Spleen (tissue), 11 donors: ENCODE measurements at regions not wholly inside any gene's neighbourhood (a gene's known extent, or its start where the extent isn't known, plus 50 kb on each side); places are given as distances from the start of the nearest gene placed in this dataset.

Experiments used
- DNase-seq: peaks from one replicate; pipeline ENCODE4 v3.0.0-alpha.2; 2020
- H3K27ac ChIP-seq, 8 donors: fragments of 200-600 bp; sonication (generic) in 7 of 8; 1 replicate in 4 of 8; 2 replicates in 4 of 8; pipeline versions ENCODE4 v1.5.0 to v1.8.0; 2016 to 2021; ENCODE audit warnings: inconsistent platforms in 4 of 8, mild to moderate bottlenecking in 4 of 8, moderate library complexity in 1 of 8
- H3K27me3 ChIP-seq, 7 donors: fragments of 200-600 bp; sonication (generic) in 6 of 7; replicated peaks in 1 of 7; 1 replicate in 4 of 7; 2 replicates in 3 of 7; pipeline versions ENCODE4 v1.5.0 to v1.8.0; 2016 to 2021; ENCODE audit warnings: inconsistent platforms in 3 of 7, mild to moderate bottlenecking in 1 of 7
- H3K36me3 ChIP-seq, 6 donors: fragments of 200-600 bp; sonication (generic) in 5 of 6; 1 replicate in 4 of 6; 2 replicates in 2 of 6; pipeline versions ENCODE4 v1.5.0 to v1.8.0; 2016 to 2021; ENCODE audit warnings: inconsistent platforms in 2 of 6
- H3K4me1 ChIP-seq, 6 donors: fragments of 200-600 bp; sonication (generic) in 5 of 6; 1 replicate in 3 of 6; 2 replicates in 3 of 6; pipeline versions ENCODE4 v1.5.0 to v1.8.0; 2016 to 2021; ENCODE audit warnings: inconsistent platforms in 3 of 6
- H3K4me3 ChIP-seq, 8 donors: fragments of 200-600 bp; sonication (generic) in 7 of 8; 1 replicate in 4 of 8; 2 replicates in 4 of 8; pipeline versions ENCODE4 v1.5.0 to v1.8.0; 2016 to 2021; ENCODE audit warnings: inconsistent platforms in 4 of 8, mild to moderate bottlenecking in 4 of 8, moderate library complexity in 2 of 8
- H3K9me3 ChIP-seq, 8 donors: fragments of 200-600 bp; sonication (generic) in 7 of 8; 1 replicate in 4 of 8; 2 replicates in 4 of 8; pipeline versions ENCODE4 v1.5.0 to v1.8.0; 2016 to 2021; ENCODE audit warnings: inconsistent platforms in 4 of 8
- POLR2A ChIP-seq, 3 donors: fragments of 450-650 bp; IDR thresholded peaks; one replicate each; pipeline ENCODE4 v1.5.1; 2017; ENCODE audit warnings: antibody characterized with exemption in 3 of 3, mild to moderate bottlenecking in 1 of 3
- POLR2AphosphoS5 ChIP-seq, 3 donors: sonication (generic); formaldehyde crosslinking; IDR thresholded peaks; one replicate each; pipeline ENCODE4 v1.5.1; 2017; ENCODE audit warnings: antibody characterized with exemption in 3 of 3
- WGBS, 5 donors: extraction: QIAGEN DNeasy Blood & Tissue Kit in 3 of 5; methylation state at CpG; one replicate each; pipeline versions ENCODE4 v1.1.5 to v1.1.7; 2013 to 2018; 5-methylcytosine and 5-hydroxymethylcytosine counted together
- intact Hi-C: fragments of 100-400 bp; cut with DNase I; formaldehyde crosslinking; loops from one replicate; pipeline ENCODE4 v1.15.0; 2023; ENCODE audit warnings: low total_unique reads
- TF ChIP-seq, protein P1 (sequence below), 11 experiments: fragments of 200-600 bp in 7 of 11; fragments of 450-650 bp in 4 of 11; sonication (generic) in 4 of 11; IDR thresholded peaks in 8 of 11; conservative IDR thresholded peaks in 3 of 11; 1 replicate in 7 of 11; 2 replicates in 4 of 11; pipeline versions ENCODE4 v1.4.0 to v1.8.0; 2016 to 2021; ENCODE audit warnings: antibody characterized with exemption in 11 of 11, inconsistent platforms in 4 of 11, mild to moderate bottlenecking in 1 of 11
- donor health status: healthy with polysubstance abuse.
- donor health status: DM: no; HTN: no; CAD: no; lungs with moderate emphysema.
- donor health status: DM: no; HTN: no; CAD: no.
- donor health status: Bipolar disorder and iron deficiency.
- donor health status: healthy.
- donor health status: DM: no; HTN: no; CAD: no.
- donor health status: DM: yes; HTN: yes; CAD: no.

DNA sequence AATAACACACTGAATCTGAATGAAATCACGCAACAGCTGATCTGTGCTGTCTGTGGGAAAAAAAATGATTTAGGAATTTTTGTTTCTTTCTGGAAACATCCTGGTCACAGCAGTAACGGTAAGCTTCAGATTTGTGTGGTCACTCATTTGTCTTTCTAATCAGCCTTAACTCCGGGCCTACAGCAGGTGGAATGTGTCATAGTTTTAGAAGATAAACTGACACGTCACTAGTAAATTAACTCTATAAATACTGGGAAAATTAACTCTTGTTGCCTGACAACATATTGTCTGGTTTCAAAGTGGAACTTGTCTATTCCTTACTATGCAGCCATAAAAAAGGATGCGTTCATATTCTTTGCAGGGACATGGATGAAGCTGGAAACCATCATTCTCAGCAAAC, 58.1 kb upstream of the NCK2 start:
- peaks cover 0 to 7% (median 3%) of the 10 kb centered on the region in 6 donors for H3K4me1 ChIP-seq
- TF ChIP-seq, protein P1, sequence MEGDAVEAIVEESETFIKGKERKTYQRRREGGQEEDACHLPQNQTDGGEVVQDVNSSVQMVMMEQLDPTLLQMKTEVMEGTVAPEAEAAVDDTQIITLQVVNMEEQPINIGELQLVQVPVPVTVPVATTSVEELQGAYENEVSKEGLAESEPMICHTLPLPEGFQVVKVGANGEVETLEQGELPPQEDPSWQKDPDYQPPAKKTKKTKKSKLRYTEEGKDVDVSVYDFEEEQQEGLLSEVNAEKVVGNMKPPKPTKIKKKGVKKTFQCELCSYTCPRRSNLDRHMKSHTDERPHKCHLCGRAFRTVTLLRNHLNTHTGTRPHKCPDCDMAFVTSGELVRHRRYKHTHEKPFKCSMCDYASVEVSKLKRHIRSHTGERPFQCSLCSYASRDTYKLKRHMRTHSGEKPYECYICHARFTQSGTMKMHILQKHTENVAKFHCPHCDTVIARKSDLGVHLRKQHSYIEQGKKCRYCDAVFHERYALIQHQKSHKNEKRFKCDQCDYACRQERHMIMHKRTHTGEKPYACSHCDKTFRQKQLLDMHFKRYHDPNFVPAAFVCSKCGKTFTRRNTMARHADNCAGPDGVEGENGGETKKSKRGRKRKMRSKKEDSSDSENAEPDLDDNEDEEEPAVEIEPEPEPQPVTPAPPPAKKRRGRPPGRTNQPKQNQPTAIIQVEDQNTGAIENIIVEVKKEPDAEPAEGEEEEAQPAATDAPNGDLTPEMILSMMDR (IDR thresholded peaks at IDR 0.05 in 8 of 11, conservative IDR thresholded peaks at IDR 0.05 in 3 of 11): no peak
- TF ChIP-seq POLR2A (IDR thresholded peaks at IDR 0.05): no peak
- H3K27me3 ChIP-seq: no peaks in the 10 kb centered on the region
- no peak overlapping the region for H3K4me3 ChIP-seq
- H3K9me3 ChIP-seq: no peaks in the 10 kb centered on the region
- intact Hi-C loops: no loop called here
- WGBS, 5 donors: 80 to 89% (median 87%) methylated on average over 5 of the region's 5 CpGs
- H3K27ac ChIP-seq: no peak overlapping the region
- DNase-seq: no peak
- no peaks in the 10 kb centered on the region for H3K36me3 ChIP-seq

GRCh38 chr2:105683011-105683492, 61.7 kb upstream of the NCK2 start:
- intact Hi-C loops: no loop called here

DNA sequence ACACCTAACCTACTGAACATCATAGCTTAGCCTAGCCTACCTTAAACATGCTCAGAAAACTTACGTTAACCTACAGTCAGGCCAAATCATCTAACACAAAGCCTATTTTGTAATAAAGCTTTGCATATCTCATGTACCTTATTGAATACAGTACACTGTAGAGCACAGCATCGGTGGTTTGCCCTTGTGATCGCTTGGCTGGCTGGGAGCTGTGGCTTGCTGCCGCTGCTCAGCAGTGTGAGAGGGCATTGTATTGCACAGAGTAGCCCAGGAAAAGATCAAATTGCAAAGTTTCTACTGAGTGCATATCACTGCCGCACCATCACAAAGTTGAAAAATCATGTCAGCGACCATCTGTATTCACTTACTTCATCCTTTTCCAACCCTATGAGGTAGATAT, 62.3 kb upstream of the NCK2 start:
- H3K4me1 ChIP-seq: peaks cover 0 to 4% (median 0%) of the 10 kb centered on the region in 6 donors
- no peak overlapping the region for H3K4me3 ChIP-seq
- intact Hi-C loops: no loop called here
- no peak for TF ChIP-seq POLR2A (IDR thresholded peaks at IDR 0.05)
- no peak for TF ChIP-seq POLR2AphosphoS5 (IDR thresholded peaks at IDR 0.05)
- TF ChIP-seq, protein P1 (IDR thresholded peaks at IDR 0.05 in 8 of 11, conservative IDR thresholded peaks at IDR 0.05 in 3 of 11): no peak
- H3K9me3 ChIP-seq: no peaks in the 10 kb centered on the region
- H3K27ac ChIP-seq: no peak overlapping the region
- no peak for DNase-seq
- WGBS, 5 donors: 93 to 97% (median 93%) methylated on average over 6 of the region's 6 CpGs
- H3K36me3 ChIP-seq: no peaks in the 10 kb centered on the region
- peaks cover 0 to 4% (median 0%) of the 10 kb centered on the region in 7 donors for H3K27me3 ChIP-seq

More at GRCh38 chr2:105683011-105683492, 61.7 kb upstream of the NCK2 start:
- Histone ChIP-seq H3K36me3 (no peaks in the 10 kb centered on the region), H3K4me3 (no peak overlapping the region), H3K27me3 (peaks cover 0 to 4% (median 0%) of the 10 kb centered on the region in 7 donors), H3K4me1 (peaks cover 0 to 4% (median 0%) of the 10 kb centered on the region in 6 donors), H3K9me3 (no peaks in the 10 kb centered on the region), H3K27ac (no peak overlapping the region)
- TF ChIP-seq, protein P1 (IDR thresholded peaks at IDR 0.05 in 8 of 11, conservative IDR thresholded peaks at IDR 0.05 in 3 of 11): no peak
- no peak for TF ChIP-seq POLR2AphosphoS5 (IDR thresholded peaks at IDR 0.05)
- no peak for DNase-seq

DNA sequence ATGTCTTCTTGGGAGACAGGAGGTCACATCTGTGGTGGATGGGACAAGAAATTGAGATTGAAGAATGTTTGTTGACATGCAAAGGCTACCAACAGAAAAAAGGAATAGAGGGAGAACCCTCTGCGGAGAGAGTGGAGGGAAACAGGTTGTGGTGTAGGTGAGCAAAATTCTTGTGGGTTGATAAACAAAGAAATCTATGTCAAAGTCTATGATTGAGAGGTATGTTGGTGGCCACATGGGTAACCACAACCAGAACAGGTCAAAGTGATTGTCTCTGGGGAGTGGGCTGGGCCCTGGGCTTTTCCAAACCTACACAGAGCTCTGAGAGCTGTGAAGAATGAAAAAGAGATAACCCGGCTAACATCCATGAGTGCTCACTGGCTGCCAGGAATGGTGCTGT, 62.8 kb upstream of the NCK2 start:
- TF ChIP-seq, protein P1 (IDR thresholded peaks at IDR 0.05 in 8 of 11, conservative IDR thresholded peaks at IDR 0.05 in 3 of 11): no peak
- TF ChIP-seq POLR2A (IDR thresholded peaks at IDR 0.05): no peak

More for the DNA sequence above, 62.8 kb upstream of the NCK2 start:
- Histone ChIP-seq H3K27me3 (peaks cover 0 to 4% (median 0%) of the 10 kb centered on the region in 7 donors), H3K4me1 (peaks cover 0 to 4% (median 0%) of the 10 kb centered on the region in 6 donors), H3K4me3 (no peak overlapping the region), H3K9me3 (no peaks in the 10 kb centered on the region), H3K27ac (no peak overlapping the region), H3K36me3 (no peaks in the 10 kb centered on the region)
- intact Hi-C loops: no loop called here
- DNase-seq: no peak
- WGBS, 5 donors: 85 to 94% (median 90%) methylated on average over 2 of the region's 2 CpGs
